HCT116 (cell line): ENCODE measurements at regions not wholly inside any gene's neighbourhood (a gene's known extent, or its start where the extent isn't known, plus 50 kb on each side); places are given as distances from the start of the nearest gene placed in this dataset.

ENCODE experiments used
- ATAC-seq: fragments of 200-7000 bp; cut with Tn5 transposase; 2 replicates; pipeline ENCODE4 v1.9.1; 2020; ENCODE audit warnings: mild to moderate bottlenecking, moderate library complexity
- BruUV-seq: library from RNA; stranded (reverse); fragments of 400-500 nt; replicated peaks from 2 replicates; lab custom pipeline; 2021; lab: Mats Ljungman, UMichigan
- CTCF ChIA-PET: fragments of 300-600 bp; sonication (Branson Sonifier 250); formaldehyde crosslinking; loops from one replicate; lab custom pipeline; 2021; ENCODE audit warnings: antibody characterized with exemption; lab: Charles Lee
- POLR2A ChIA-PET: fragments of 300-600, 350-600 bp; sonication (Branson Sonifier 250); formaldehyde crosslinking; loops from one replicate; lab custom pipeline; 2021; ENCODE audit warnings: antibody characterized with exemption; lab: Charles Lee
- RAD21 ChIA-PET, 2 experiments: fragments of 300-600 bp; sonication (Branson Sonifier 250); formaldehyde crosslinking; loops; one replicate each; lab custom pipeline; 2023; ENCODE audit warnings: low total read pairs in 2 of 2; ENCODE audit not compliant: uncharacterized antibody in 2 of 2, unreplicated experiment in 2 of 2, low non-redundant PET in 1 of 2; lab: Charles Lee
- DNase-seq: peaks from one replicate; pipeline ENCODE4 v3.0.0-alpha.2; 2010; ENCODE audit warnings: low read depth, low spot score
- H2AFZ ChIP-seq: fragments of 200-600 bp; shearing (Covaris generic), sonication (generic); 2 replicates; pipeline ENCODE4 v1.6.1; 2017; ENCODE audit warnings: low read depth, mixed run types, mixed read lengths, antibody characterized with exemption, low read length; ENCODE audit not compliant: poor library complexity, severe bottlenecking
- H3K27ac ChIP-seq: 2 replicates; pipeline ENCODE4 v1.5.1; 2012; ENCODE audit warnings: low read depth, low read length
- H3K27me3 ChIP-seq: fragments of 200-600 bp; sonication (generic); 2 replicates; pipeline ENCODE4 v1.6.1; 2016; ENCODE audit warnings: mixed run types, low read length, mixed read lengths; ENCODE audit not compliant: insufficient read depth
- H3K36me3 ChIP-seq, 2 experiments: fragments of 200-500 bp in 1 of 2; fragments of 200-600 bp in 1 of 2; sonication (Bioruptor generic) in 1 of 2; sonication (generic) in 1 of 2; 2 replicates each; pipeline versions ENCODE4 v1.5.1 to v1.6.1; 2014 to 2016; ENCODE audit warnings: low read length in 2 of 2, inconsistent platforms in 1 of 2, mixed read lengths in 1 of 2, mixed run types in 1 of 2; ENCODE audit not compliant: insufficient read depth in 2 of 2, control insufficient read depth in 1 of 2
- H3K4me1 ChIP-seq, 2 experiments: fragments of 200-600 bp in 1 of 2; sonication (generic) in 1 of 2; 2 replicates each; pipeline versions ENCODE4 v1.5.1 to v1.6.1; 2012 to 2017; ENCODE audit warnings: low read length in 2 of 2, inconsistent platforms in 1 of 2, mild to moderate bottlenecking in 1 of 2, mixed read lengths in 1 of 2, mixed run types in 1 of 2, moderate library complexity in 1 of 2; ENCODE audit not compliant: insufficient read depth in 2 of 2, control insufficient read depth in 1 of 2
- H3K4me2 ChIP-seq: fragments of 200-600 bp; sonication (generic); 2 replicates; pipeline ENCODE4 v1.6.1; 2017; ENCODE audit warnings: mixed run types, low read length, mixed read lengths
- H3K4me3 ChIP-seq, 2 experiments: fragments of 200-600 bp in 1 of 2; sonication (generic) in 1 of 2; replicated peaks in 1 of 2; 2 replicates each; pipeline ENCODE4 v1.5.1; 2011 to 2016; ENCODE audit warnings: low read length in 2 of 2, control low read depth in 1 of 2, low read depth in 1 of 2, mild to moderate bottlenecking in 1 of 2, mixed read lengths in 1 of 2, mixed run types in 1 of 2
- H3K79me2 ChIP-seq: fragments of 200-600 bp; sonication (generic); 2 replicates; pipeline ENCODE4 v1.6.1; 2017; ENCODE audit warnings: mild to moderate bottlenecking, mixed run types, low read length, moderate library complexity, mixed read lengths; ENCODE audit not compliant: insufficient read depth
- H3K9ac ChIP-seq: fragments of 200-600 bp; sonication (generic); 2 replicates; pipeline ENCODE4 v1.6.1; 2016; ENCODE audit warnings: low read length, mixed read lengths
- H3K9me2 ChIP-seq: fragments of 200-600 bp; sonication (generic), shearing (Covaris generic); 2 replicates; pipeline ENCODE4 v1.6.1; 2017; ENCODE audit warnings: mixed run types, mild to moderate bottlenecking, moderate library complexity; ENCODE audit not compliant: insufficient read depth
- H3K9me3 ChIP-seq, 2 experiments: fragments of 200-500 bp in 1 of 2; fragments of 200-600 bp in 1 of 2; sonication (Bioruptor generic) in 1 of 2; sonication (generic) in 1 of 2; 2 replicates each; pipeline ENCODE4 v1.6.1; 2014 to 2017; ENCODE audit warnings: low read length in 2 of 2, mixed read lengths in 2 of 2, inconsistent platforms in 1 of 2, low read depth in 1 of 2, mild to moderate bottlenecking in 1 of 2, mixed run types in 1 of 2, moderate library complexity in 1 of 2; ENCODE audit not compliant: control insufficient read depth in 1 of 2, insufficient read depth in 1 of 2
- H4K20me1 ChIP-seq: fragments of 200-600 bp; sonication (generic), shearing (Covaris generic); 2 replicates; pipeline ENCODE4 v1.6.1; 2017; ENCODE audit warnings: mixed run types, mild to moderate bottlenecking, moderate library complexity; ENCODE audit not compliant: insufficient read depth
- CBX3 ChIP-seq: IDR thresholded peaks from 2 replicates; pipeline ENCODE4 v1.6.1; 2012; ENCODE audit warnings: low read depth
- CEBPB ChIP-seq: IDR thresholded peaks from 2 replicates; pipeline ENCODE4 v1.6.1; 2012; ENCODE audit warnings: low read depth
- EGR1 ChIP-seq: IDR thresholded peaks from 2 replicates; pipeline ENCODE4 v1.6.1; 2012; ENCODE audit warnings: low read depth
- ELF1 ChIP-seq: IDR thresholded peaks from 2 replicates; pipeline ENCODE4 v1.6.1; 2012; ENCODE audit warnings: low read depth, borderline replicate concordance
- EZH2 ChIP-seq: fragments of 200-600 bp; sonication (generic); IDR thresholded peaks from 2 replicates; pipeline ENCODE4 v1.6.1; 2017; ENCODE audit warnings: antibody characterized with exemption, mixed run types
- EZH2phosphoT487 ChIP-seq: fragments of 200-600 bp; IDR thresholded peaks from 2 replicates; pipeline ENCODE4 v1.6.1; 2018; ENCODE audit warnings: antibody characterized with exemption, borderline replicate concordance
- FOSL1 ChIP-seq: IDR thresholded peaks from 2 replicates; pipeline ENCODE4 v1.6.1; 2012; ENCODE audit warnings: low read depth
- JUND ChIP-seq: IDR thresholded peaks from 2 replicates; pipeline ENCODE4 v1.6.1; 2012
- POLR2A ChIP-seq: IDR thresholded peaks from 2 replicates; pipeline ENCODE4 v1.7.0; 2011; ENCODE audit warnings: borderline replicate concordance; ENCODE audit not compliant: insufficient read depth, insufficient read length; ENCODE audit errors: extremely low read depth
- POLR2AphosphoS5 ChIP-seq: IDR thresholded peaks from 2 replicates; pipeline ENCODE4 v1.6.1; 2011; ENCODE audit warnings: mild to moderate bottlenecking, low read depth, low read length, moderate library complexity
- SIN3A ChIP-seq: IDR thresholded peaks from 2 replicates; pipeline ENCODE4 v1.6.1; 2012; ENCODE audit warnings: low read depth
- SP1 ChIP-seq: IDR thresholded peaks from 2 replicates; pipeline ENCODE4 v1.6.1; 2012; ENCODE audit warnings: low read depth
- TCF7L2 ChIP-seq: IDR thresholded peaks from 2 replicates; pipeline ENCODE4 v1.7.0; 2011; ENCODE audit warnings: borderline replicate concordance, inconsistent platforms; ENCODE audit not compliant: insufficient read depth, insufficient read length; ENCODE audit errors: extremely low read depth
- ZBTB33 ChIP-seq: IDR thresholded peaks from 2 replicates; pipeline ENCODE4 v1.6.1; 2011; ENCODE audit warnings: mild to moderate bottlenecking, low read length, moderate library complexity; ENCODE audit not compliant: insufficient replicate concordance; ENCODE audit errors: extremely low read depth
- ZNF274 ChIP-seq: fragments of 200-500 bp; sonication (Bioruptor generic); IDR thresholded peaks from 2 replicates; pipeline ENCODE4 v1.6.1; 2014; ENCODE audit warnings: mild to moderate bottlenecking, low read depth, low read length, inconsistent platforms
- intact Hi-C: fragments of 100-400 bp; cut with micrococcal nuclease; formaldehyde crosslinking; loops from 2 replicates; pipeline ENCODE4 v1.10.0; 2022
- TF ChIP-seq, protein P1 (sequence below), 3 experiments: fragments of 200-600 bp in 1 of 3; sonication (generic) in 1 of 3; IDR thresholded peaks in 2 of 3; conservative IDR thresholded peaks in 1 of 3; 2 replicates each; pipeline ENCODE4 v1.5.1; 2012 to 2017; ENCODE audit warnings: low read depth in 2 of 3, low read length in 2 of 3, antibody characterized with exemption in 1 of 3, borderline replicate concordance in 1 of 3, control low read depth in 1 of 3, mild to moderate bottlenecking in 1 of 3, mixed read lengths in 1 of 3, mixed run types in 1 of 3, moderate library complexity in 1 of 3; ENCODE audit not compliant: insufficient read depth in 1 of 3
- TF ChIP-seq, protein P2 (sequence below): IDR thresholded peaks from 2 replicates; pipeline ENCODE4 v1.6.1; 2012
- TF ChIP-seq, protein P3 (sequence below): IDR thresholded peaks from 2 replicates; pipeline ENCODE4 v1.6.1; 2012

GRCh38 chr7:124251636-124252035 lies 218.8 kb upstream of the TMEM229A start:
- H3K27me3 ChIP-seq = no peaks in the 10 kb centered on the region
- DNase-seq (no peak), ATAC-seq (no peak)
- H3K4me3 ChIP-seq = no peak overlapping the region
- ChIA-PET POLR2A (no interaction called here), RAD21 (no interaction called here), CTCF (no interaction called here)
- no peak overlapping the region for H3K4me2 ChIP-seq
- BruUV-seq = no TSS peak
- intact Hi-C loops = no loop called here
- no peaks in the 10 kb centered on the region for H3K9me3 ChIP-seq
- TF ChIP-seq SP1 = no peak
- TF ChIP-seq, protein P1, sequence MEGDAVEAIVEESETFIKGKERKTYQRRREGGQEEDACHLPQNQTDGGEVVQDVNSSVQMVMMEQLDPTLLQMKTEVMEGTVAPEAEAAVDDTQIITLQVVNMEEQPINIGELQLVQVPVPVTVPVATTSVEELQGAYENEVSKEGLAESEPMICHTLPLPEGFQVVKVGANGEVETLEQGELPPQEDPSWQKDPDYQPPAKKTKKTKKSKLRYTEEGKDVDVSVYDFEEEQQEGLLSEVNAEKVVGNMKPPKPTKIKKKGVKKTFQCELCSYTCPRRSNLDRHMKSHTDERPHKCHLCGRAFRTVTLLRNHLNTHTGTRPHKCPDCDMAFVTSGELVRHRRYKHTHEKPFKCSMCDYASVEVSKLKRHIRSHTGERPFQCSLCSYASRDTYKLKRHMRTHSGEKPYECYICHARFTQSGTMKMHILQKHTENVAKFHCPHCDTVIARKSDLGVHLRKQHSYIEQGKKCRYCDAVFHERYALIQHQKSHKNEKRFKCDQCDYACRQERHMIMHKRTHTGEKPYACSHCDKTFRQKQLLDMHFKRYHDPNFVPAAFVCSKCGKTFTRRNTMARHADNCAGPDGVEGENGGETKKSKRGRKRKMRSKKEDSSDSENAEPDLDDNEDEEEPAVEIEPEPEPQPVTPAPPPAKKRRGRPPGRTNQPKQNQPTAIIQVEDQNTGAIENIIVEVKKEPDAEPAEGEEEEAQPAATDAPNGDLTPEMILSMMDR (IDR thresholded peaks at IDR 0.05 in 2 of 3, conservative IDR thresholded peaks at IDR 0.05 in 1 of 3; ENCODE audit: borderline replicate concordance in 1 of 3, insufficient read depth in 1 of 3, low read depth in 2 of 3, low read length in 2 of 3) = no peak
- TF ChIP-seq POLR2AphosphoS5 = no peak
- TF ChIP-seq POLR2A = no peak
- TF ChIP-seq ZNF274 = no peak
- no peak for TF ChIP-seq ZBTB33
- TF ChIP-seq, protein P2, sequence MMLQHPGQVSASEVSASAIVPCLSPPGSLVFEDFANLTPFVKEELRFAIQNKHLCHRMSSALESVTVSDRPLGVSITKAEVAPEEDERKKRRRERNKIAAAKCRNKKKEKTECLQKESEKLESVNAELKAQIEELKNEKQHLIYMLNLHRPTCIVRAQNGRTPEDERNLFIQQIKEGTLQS = no peak
- no peak for TF ChIP-seq SIN3A
- TF ChIP-seq, protein P3, sequence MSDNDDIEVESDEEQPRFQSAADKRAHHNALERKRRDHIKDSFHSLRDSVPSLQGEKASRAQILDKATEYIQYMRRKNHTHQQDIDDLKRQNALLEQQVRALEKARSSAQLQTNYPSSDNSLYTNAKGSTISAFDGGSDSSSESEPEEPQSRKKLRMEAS = no peak
- TF ChIP-seq EZH2phosphoT487 = no peak
- TF ChIP-seq EZH2 = no peak
- no peak for TF ChIP-seq EGR1
- no peak for TF ChIP-seq TCF7L2
- TF ChIP-seq ELF1 = no peak
- TF ChIP-seq CBX3 = no peak
- no peak for TF ChIP-seq FOSL1
- no peak for TF ChIP-seq CEBPB
- no peak for TF ChIP-seq JUND
- H3K27ac ChIP-seq = no peak overlapping the region
- no peak overlapping the region for H2AFZ ChIP-seq
- no peak overlapping the region for H3K9ac ChIP-seq
- H3K79me2 ChIP-seq = no peaks in the 10 kb centered on the region
- H3K36me3 ChIP-seq = no peaks in the 10 kb centered on the region
- no peaks in the 10 kb centered on the region for H4K20me1 ChIP-seq
- H3K9me2 ChIP-seq = no peaks in the 10 kb centered on the region
- H3K4me1 ChIP-seq = peaks cover 0 to 3% of the 10 kb centered on the region in 2 experiments; a peak in 2 of 4 replicates
